ENCODE measurements at regions not wholly inside any gene's neighbourhood (a gene's known extent, or its start where the extent isn't known, plus 50 kb on each side); places are given as distances from the start of the nearest gene placed in this dataset.

GRCh38 chr11:21924262-21924661 is 268.6 kb upstream of the ANO5 start:
- TF ChIP-seq KLF17 (tag by site-specific recombination; IDR thresholded peaks at IDR 0.05) (no peak), ZNF416 (tag by site-specific recombination; IDR thresholded peaks at IDR 0.05) (no peak), ZNF184 (tag by site-specific recombination; IDR thresholded peaks at IDR 0.05) (no peak), BCL11B (tag by site-specific recombination; IDR thresholded peaks at IDR 0.05; ENCODE audit: low read depth) (no peak)

Data from HEK293 (cell line).